Ovary (tissue), 3 donors: ENCODE measurements at regions not wholly inside any gene's neighbourhood (a gene's known extent, or its start where the extent isn't known, plus 50 kb on each side); places are given as distances from the start of the nearest gene placed in this dataset.

Experiments used
- CTCF ChIP-seq, 3 donors: fragments of 450-650 bp in 2 of 3; fragments of 200-600 bp in 1 of 3; IDR thresholded peaks; one replicate each; pipeline versions ENCODE4 v1.5.1 to v1.8.0; 2016 to 2022; ENCODE audit warnings: antibody characterized with exemption in 3 of 3, mild to moderate bottlenecking in 1 of 3
- EP300 ChIP-seq: sonication (generic); formaldehyde crosslinking; IDR thresholded peaks from one replicate; pipeline ENCODE4 v1.6.1; 2017; ENCODE audit warnings: antibody characterized with exemption
- donor health status: DM: no; HTN: no; CAD: no.

- TF ChIP-seq EP300 (no peak), CTCF (IDR thresholded peaks at IDR 0.05) (no peak)
These were observed 174.0 kb upstream of the GATB start for GRCh38 chr4:151934766-151935165.
